NCI-H345 treated with DMSO at 0.1 percent for 48 hours (cell line): ENCODE measurements at regions not wholly inside any gene's neighbourhood (a gene's known extent, or its start where the extent isn't known, plus 50 kb on each side); places are given as distances from the start of the nearest gene placed in this dataset.

ENCODE experiments used
- DNase-seq: peaks from one replicate; lab custom pipeline; 2025; ENCODE audit not compliant: unreplicated experiment; lab: John Stamatoyannopoulos, UW

DNA sequence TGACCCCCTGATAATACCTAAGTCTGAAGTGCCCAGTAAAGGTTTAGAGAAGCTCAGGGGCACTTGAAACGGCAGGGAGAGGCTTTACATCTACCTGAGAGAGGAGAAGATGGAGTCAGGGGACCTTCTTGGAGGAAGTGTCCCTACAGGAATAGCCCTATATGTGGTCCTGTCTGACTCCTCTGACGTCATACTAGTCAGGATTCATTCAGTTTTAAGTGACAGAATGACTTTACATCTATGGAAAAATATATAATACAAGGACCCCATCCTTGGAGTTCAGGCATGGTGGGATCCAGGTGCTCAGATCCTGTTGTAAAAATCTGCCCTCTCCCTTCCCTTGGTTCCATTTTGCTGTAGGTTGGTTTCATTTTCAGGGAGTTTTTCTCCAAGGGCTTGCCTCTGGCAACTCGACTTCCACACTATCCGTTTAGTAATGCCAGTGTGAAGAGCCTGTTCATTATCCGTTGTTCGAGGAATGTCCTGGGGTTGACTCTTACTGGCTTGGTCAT, 205.6 kb downstream of the IRF8 start:
- no peak for DNase-seq

DNA sequence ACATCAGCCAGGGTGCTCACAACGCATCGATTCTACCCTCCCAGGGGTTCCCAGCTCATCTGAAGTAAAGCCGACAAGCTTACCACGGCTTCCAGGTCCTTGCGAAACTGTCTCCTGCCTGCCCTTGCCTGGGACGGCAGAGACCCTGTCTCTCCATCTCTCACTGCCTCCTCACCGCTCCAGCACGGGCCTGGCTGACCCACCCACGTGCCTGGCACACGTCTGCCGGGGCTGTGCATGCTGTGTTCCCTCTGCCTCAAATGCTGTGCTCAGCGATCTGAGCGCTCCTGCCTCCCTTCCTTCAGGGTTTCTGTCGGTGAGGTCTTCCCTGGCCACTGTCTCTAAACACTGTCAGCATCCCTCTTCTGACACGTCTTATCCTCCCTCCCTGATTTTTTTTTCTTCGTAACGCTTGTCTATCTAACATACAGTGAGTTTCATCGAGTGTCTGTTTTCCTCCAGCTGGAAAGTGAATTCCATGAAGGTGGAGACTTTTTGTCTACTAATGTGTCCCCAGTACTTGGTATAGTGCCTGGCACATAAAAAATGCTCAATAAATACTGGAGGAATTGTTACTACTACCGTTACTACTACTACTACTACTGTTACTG, 208.4 kb downstream of the IRF8 start:
- DNase-seq = no peak

DNA sequence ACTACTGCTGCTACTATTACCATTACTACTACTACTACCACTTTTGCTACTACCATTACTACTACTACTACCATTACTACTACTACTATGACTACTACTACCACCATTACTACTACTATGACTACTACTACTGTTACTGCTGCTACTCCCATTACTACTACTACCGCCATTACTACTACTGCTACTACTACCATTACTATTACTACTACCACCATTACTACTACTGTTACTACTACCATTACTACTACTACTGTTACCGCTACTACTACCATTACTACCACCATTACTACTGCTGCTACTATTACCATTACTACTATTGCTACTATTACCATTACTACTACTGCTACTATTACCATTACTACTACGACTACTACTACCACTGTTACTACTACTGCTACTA, 209.1 kb downstream of the IRF8 start:
- no peak for DNase-seq

DNA sequence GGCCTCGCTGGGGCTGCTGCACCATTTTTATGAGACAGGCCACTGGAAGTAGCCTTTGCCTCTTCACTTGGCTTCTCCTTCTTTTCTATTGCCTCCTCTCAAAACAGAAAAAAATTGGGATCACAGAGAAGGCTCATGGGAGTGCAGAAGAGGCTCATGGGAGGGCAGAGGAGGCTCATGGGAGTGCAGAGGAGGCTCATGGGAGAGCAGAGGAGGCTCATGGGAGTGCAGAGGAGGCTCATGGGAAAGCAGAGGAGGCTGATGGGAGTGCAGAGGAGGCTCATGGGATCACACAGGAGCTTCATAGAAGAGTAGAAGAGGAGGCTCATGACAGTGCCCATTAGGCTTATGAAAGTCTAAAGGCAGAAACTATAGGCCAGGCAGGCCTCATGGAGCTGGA, 211.2 kb downstream of the IRF8 start:
- no peak for DNase-seq

DNA sequence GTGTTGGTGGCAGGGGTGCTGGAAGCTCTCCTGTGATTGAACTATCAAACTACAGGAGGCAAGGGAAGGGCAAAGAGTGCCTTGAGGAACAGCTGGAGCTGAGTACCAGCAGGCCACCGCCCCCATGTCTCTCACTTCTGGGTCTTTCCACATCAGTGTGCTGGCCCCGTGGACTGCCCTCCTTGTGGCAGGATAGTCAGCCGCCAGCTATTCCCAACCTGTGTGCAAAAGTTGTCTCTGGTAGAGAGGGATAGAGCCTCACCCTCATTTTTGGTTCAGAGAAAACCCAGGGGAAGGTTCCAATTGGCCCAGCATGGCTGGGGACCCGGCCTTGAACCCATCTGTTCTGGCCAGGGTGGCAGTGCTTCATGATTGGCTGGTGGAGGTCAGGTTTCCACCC, 211.8 kb downstream of the IRF8 start:
- DNase-seq = no peak

DNA sequence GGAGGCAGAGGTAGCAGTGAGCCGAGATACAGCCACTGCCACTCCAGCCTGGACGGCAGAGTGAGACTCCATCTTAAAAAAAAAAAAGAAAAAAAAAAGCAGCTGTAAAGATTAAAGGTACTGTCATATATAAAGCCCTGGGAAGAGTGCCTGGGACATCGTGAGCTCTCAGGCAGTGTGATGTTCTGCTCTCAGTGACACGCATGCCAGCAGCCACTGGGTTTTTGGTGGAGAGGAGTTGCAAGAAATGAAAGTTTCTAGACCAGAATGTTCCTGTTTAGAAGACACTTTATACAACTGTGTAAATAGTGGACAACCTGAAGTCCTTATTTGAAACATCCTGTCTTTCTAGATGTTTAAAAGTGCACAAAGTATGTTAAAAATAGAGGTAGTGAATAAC, 213.2 kb downstream of the IRF8 start:
- DNase-seq = no peak

DNA sequence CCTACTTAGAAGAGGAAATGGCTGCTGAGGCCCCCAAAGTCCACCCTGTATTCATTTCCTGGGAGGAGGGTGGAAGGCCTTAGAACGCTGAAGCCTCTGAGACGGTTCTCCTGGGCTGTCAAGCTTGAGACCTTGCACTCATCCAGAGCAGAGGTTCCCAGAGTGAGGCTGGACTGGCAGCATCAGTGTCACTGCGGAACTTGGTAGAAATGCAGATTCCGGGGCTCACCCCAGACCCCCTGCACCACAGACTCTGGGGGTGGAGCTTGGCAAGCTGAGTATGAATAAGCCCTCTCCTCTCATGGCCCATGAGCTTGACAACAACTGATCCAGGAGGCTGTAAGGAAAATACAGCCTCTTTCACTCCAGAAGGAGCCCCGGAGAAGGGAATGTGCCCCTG, 218.3 kb downstream of the IRF8 start:
- DNase-seq = no peak

DNA sequence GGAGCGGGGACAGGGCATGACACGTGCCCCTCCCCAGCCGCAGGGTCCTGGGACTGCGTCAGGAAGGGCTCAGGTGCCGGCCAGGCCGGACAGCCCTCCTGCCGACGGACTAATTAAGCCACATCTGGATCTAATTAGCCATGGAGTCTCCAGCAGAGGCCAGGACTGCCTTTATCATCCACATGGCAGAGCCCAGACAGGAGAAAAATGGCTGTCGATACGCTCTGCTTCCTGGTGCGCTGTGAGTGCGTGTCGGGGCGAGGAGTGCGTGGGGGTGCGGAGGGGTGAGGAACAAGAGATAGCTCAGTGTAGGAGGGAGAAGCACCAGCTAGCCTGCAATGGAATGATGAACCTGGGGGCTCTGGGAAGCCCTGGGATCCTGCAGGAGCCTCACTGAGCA, 218.8 kb downstream of the IRF8 start:
- DNase-seq = no peak

DNA sequence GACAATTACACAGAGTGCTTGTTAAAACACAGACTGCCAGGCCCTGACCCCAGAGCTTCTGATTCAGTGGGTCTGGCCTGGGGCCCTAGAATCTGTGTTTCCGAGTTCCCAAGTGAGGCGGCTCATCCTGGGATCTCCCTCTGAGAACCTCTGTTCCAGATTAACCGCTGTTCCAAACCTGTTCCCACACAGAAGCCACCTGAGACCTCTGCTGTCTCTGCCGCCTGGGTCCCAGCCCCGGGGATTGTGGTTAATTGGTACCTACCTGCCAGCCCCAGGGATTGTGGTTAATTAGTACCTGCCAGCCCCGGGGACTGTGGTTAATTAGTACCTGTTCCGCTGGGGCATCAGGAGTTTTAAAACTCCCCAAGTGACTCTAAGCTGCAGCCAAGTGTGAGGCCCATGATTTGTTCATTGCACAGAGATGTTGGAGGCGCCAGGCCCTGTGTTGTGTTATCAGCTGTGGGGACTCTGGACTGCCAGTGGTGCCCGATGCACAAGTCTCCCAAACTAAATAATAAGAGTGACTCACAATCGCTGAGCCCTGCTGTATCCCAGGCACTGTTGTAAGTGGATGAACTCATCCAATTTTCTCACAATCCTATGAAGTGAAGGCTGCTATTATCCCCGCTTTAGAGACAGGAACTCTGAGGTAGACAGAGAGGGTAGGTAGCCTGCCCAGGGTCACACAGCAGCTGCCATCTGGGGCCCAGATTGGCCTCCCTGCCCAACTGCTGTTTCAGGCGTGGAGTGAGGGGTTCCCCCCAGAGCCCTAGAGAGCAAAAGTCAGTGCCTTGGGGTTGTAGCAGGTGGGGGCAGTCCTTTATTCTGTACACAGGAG, 219.7 kb downstream of the IRF8 start:
- no peak for DNase-seq

DNA sequence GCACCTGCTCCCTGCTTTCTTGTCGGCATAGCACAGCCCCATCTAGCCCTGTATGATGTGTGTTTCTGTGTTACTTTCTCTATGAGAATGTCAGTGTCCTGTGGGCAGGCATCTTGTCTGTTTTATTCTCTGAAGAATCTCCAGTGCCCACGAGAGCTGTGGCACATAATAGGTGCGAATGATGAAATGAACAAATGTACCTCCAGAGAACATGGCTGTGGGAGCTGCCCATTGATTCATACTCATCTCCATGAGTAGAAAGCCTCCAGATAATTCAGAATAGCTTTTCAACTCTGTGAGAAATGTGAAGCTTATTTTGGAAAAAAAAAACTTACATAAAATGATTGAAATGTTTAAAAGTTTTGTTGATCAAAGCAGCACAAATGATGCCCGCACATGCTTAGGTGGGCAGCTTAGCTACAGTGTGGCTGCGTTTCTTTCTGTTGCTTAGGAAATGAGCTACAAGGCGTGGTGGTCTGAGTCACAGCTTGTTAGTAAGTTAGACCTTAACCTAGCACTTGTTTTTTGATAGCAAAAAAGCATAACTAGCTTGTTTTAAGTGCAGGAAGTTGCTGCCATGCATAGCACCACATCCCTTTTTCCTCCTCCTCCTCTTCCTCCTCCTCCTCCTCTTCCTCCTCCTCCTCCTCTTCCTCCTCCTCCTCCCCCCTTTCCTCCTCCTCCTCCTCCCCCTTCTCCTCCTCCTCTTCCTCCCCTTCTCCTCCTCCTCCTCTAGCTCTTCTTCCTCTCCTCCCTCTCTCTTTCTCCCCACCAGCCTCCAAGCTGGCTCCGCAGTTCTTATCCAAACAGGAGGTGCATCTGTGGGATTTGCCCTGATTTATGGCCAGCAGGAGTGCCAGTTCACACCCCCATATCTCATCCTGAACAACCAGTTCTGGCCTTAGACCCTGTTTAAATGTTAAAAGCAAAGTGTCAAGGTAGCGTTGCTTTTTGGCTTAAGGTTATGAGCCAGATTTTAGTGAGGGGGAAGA, 221.5 kb downstream of the IRF8 start:
- no peak for DNase-seq

DNA sequence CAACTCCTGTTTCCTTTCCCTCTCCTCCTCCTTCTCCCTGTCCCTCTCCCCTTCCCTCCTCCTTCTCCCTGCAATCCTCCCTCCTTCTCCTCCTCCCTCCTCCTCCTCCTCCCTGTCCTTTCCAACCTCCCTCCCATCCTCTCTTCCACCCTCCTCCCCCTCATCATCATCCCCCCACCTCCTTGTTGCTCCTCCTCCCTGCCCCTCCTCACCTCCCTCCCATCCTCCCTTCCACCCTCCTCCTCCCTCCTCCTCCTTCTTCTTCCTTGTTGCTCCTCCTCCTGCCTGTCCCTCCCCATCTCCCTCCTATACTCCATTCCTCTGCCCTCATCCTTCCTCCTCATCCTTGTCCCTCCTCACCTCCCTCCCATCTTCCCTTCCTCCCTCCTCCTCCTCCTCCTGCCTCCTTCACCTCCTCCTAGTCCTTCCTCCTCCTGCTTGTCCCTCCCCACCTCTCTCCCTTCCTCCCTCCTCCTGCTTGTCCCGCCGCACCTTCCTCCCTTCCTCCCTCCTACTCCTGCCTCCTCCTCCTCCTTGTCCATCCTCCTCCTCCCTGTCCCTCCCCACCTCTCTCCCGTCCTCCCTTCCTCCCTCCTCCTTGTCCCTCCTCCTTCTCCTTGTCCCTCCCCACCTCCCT, 222.5 kb downstream of the IRF8 start:
- DNase-seq = no peak

DNA sequence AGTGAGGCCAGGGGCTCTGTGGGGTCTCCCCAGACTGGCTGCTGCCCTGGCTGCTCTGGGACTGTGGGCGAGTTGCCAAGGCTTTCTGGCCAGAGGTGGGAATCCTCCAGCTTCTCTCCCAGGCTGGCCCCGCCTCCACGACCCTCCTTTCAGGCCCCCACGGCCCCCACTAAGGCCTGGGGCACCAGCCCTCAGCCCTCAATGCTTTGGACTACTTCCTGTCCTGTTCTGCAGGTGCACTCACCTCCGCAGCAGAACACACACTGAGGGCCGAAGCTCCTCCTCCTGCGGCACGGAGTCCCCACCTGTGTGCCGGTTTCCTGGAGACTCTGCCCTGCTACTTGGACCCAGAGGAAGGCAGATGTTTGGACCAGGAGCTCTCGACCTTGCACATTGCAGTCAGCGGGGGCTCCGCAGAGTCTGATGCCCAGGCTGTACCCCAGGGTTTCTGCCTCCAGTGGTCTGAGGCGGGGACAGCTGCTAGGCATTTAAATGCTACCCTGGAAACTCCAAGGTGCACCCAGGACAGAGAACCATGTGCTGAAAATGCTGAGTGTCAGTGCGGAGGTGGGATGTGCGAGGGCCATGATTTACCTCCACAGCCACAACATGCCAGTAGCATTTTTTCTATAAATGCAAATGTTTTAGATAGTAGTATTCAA, 223.8 kb downstream of the IRF8 start:
- no peak for DNase-seq

DNA sequence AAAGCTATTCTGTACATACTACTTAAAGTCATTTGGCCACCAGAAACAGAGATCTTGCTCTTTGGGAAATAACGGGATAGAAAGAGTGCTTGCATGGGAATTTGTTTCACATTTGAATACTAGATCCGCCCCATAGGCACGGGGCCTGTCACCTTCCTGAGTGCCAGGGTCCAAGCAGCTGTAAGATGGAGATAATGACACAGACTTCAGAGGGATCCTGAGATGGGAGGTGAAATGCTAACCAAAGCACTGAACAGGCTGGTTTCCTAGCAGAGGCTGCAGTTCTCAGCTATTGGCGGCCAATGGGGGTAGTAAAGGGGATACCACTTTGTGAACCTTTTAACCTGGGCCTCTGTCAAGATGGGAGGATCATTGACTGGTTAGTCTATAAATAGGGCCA, 225.4 kb downstream of the IRF8 start:
- DNase-seq = no peak

DNA sequence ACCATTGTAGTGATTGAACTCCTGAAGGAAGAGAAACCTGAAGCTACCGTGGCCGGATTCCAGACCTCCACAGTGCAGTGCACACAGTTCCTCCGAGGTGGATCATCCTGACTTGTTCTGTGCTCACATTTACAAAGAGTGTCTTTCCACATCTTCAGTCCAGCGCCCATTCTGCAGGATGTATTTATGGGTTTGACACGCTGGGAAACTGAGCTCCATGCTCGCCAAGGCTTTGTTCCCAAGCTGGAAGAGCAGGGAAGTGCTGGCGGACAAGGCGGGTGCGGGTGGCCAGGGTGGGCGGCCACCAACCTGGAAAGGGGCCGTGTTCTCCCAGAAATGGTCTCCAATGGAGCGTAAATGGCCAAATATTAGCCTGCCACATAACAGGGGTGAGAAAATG, 227.9 kb downstream of the IRF8 start:
- no peak for DNase-seq

DNA sequence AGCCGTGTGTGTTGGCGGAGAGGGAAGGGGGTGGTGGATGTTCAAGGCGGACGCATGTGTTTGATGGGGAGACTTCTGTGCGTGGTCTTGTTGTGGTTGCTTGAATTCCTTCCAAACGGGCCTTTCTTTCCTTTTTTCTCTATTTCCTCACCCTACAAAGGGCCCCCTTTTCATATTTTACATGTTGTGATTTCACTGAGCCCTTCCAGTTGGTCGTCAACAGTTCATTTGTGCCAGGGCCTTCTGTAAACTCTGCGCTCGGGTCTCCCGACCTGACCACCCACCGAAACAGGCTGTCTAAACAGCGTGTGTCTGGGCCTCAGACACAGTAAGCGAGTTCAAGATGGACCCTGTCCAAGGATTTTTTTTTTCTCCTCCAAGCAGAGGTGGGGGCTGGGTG, 228.4 kb downstream of the IRF8 start:
- no peak for DNase-seq

DNA sequence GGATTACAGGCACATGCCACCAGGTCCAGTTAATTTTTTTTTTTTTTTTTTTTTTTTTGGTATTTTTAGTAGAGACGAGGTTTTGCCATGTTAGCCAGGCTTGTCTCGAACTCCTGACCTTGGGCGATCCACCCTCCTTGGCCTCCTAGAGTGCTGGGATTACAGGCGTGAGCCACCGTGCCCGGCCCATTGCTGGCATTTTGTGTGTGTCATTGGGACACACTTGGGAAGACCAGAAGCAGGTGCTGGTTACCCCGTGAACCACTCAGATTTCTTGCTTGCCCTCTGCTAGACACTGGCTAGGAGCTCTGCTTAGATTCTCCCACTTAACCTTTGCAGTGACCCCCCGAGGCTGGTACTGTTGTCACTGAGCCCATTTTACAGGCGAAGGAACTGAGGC, 229.3 kb downstream of the IRF8 start:
- no peak for DNase-seq

DNA sequence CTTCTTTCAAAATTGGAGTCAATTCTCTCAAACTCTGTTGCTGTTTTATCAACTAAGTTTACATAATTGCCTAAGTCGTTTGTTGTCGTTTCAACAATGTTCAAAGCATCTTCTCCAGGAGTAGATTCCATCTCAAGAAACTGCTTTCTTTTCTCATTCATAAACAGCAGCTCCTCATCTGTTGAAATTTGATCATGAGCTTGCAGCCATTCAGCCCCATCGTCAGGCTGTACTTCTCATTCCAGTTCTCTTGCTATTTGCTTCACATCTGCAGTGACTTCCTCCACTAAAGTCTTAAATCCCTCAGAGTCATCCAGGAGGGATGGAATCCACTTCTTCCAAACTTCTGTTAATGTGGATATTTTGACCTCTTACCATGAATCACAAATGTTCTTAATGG, 230.6 kb downstream of the IRF8 start:
- no peak for DNase-seq

DNA sequence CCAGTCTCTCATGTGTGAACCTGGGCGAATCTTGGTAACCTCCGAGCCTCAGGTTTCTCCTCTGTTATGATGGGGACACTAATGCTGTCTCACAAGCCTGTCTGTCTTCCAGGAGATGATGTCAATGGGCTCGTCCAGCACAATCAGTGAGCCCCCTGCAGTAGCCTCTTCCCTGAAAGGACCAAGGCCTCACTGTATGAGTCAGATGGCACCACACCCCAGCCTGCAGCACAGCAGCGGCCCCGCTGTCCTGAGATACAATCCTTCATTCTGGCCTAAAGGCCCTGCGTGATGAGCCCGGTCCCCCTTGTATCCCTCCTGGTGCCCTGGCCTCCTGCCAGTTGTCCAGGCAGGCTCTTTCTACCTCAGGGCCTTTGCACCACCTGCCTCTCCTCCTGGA, 234.4 kb downstream of the IRF8 start:
- no peak for DNase-seq

DNA sequence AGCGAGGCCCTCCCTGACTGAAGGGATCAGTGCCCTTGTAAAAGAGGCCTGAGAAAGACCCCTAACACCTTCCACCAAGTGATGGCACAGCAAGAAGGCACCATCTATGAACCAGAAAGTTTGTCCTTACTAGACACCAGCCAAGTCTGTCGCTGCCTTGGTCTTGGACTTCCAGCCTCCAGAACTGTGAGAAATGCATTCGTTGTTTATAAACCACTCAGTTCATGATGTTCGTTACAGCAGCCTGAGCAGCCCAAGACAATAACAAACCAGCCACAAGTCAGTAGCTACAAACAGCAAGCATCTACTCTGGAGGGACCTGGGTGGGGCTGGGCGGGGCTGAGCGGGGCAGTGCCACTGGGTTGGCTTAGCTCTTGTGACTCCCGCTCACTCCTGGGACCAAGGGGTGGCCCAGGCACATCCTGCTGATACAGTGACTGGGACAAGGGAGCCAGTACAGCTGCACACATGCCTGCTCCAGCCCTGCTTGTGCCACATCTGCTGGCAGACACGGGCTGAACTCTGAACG, 234.9 kb downstream of the IRF8 start:
- DNase-seq = no peak

DNA sequence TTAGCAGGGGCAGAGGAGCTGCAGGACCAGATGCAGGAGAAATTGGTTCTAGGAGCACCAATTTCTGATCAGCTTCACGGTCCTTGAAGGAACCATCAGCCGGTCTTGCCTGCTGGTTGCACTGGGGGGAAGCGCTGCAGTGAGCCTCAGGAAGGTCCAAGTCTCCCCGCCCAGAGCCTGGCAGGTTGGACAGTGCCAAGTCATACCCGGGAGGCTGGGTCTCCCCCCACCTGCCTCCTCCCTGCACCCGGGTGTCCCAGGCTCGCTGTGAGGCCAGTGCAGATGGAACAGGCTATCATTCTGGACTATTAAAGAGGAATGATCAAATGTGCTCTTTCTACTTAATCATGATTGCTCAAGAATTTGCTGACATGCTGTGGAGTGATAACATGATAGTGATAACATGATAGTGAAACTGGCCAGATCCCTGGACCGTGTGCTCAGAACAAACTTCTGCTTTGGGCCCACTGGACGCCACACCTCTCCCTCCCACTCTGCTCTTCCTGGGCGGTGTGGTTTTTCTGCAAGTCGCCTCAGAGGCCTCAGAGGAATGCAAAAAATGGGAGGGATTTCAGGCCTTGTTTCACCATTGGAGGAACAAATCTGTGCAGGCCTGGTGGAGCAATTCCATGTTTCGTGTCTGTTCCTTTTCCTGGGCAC, 236.0 kb downstream of the IRF8 start:
- no peak for DNase-seq
